ENCODE measurements at regions not wholly inside any gene's neighbourhood (a gene's known extent, or its start where the extent isn't known, plus 50 kb on each side); places are given as distances from the start of the nearest gene placed in this dataset.

DNA sequence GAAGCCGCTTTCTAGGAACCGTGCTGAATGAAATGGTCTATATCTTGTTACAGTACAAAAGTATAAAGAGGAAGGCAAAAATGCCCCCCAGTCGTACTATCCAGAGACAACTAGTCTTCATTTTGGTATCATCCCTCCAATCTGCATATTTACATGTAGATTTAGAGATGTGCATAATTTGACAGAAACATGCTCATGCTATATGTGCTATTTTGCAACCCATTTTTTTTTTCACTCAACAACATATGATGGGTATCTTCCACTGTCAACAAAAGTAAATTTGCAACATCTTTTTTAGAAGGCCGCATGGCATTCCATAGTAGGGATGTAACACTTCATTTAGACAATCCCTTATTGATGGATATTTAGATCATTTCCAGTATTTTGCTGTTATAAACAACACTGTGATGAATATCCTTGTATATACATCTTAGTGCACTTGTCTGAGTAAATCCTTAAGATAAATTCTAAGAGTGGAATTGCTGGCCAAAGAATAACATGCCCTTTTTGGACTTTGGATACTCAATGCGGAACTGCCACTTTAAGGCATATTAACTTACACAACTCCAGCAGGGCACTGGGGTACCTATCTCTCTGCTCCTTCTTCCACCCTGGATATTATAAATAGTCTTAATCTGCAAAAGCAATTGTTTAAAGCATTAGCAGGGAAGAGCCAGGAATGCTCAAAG lies 71.1 kb upstream of the SH3PXD2B start:
- TF ChIP-seq, protein P1, sequence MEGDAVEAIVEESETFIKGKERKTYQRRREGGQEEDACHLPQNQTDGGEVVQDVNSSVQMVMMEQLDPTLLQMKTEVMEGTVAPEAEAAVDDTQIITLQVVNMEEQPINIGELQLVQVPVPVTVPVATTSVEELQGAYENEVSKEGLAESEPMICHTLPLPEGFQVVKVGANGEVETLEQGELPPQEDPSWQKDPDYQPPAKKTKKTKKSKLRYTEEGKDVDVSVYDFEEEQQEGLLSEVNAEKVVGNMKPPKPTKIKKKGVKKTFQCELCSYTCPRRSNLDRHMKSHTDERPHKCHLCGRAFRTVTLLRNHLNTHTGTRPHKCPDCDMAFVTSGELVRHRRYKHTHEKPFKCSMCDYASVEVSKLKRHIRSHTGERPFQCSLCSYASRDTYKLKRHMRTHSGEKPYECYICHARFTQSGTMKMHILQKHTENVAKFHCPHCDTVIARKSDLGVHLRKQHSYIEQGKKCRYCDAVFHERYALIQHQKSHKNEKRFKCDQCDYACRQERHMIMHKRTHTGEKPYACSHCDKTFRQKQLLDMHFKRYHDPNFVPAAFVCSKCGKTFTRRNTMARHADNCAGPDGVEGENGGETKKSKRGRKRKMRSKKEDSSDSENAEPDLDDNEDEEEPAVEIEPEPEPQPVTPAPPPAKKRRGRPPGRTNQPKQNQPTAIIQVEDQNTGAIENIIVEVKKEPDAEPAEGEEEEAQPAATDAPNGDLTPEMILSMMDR (IDR thresholded peaks at IDR 0.05; ENCODE audit: low read depth, low read length, missing control alignments): no peak
- H3K4me3 ChIP-seq (replicated peaks; ENCODE audit: low read depth, low read length): no peak overlapping the region
- DNase-seq (ENCODE audit: extremely low read depth, low read depth): no peak

DNA sequence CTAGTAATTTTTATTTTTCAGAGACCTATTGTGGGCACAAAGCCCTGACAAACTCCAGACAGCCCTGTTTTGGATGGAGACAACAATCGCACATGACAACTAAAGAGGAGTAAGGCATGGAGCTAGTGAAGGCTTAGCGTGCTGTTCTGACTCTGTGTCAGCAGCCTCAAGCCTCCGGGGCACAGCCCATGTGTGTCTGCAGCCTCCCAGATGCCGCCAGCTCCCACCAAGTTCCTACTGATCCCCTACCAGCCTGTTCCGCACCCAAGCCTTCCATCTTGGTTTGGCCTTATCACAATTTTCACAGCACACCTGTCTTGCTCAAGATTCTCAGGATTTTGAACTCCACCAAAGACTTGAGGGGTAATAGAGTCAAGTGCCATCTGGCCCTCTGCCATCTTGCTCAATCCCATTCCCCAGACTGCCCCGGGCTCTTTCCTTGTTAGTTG lies 70.3 kb upstream of the SH3PXD2B start:
- no peak overlapping the region for H3K4me3 ChIP-seq (replicated peaks; ENCODE audit: low read depth, low read length)
- TF ChIP-seq, protein P1 (IDR thresholded peaks at IDR 0.05; ENCODE audit: low read depth, low read length, missing control alignments): no peak
- DNase-seq (ENCODE audit: extremely low read depth, low read depth): no peak

DNA sequence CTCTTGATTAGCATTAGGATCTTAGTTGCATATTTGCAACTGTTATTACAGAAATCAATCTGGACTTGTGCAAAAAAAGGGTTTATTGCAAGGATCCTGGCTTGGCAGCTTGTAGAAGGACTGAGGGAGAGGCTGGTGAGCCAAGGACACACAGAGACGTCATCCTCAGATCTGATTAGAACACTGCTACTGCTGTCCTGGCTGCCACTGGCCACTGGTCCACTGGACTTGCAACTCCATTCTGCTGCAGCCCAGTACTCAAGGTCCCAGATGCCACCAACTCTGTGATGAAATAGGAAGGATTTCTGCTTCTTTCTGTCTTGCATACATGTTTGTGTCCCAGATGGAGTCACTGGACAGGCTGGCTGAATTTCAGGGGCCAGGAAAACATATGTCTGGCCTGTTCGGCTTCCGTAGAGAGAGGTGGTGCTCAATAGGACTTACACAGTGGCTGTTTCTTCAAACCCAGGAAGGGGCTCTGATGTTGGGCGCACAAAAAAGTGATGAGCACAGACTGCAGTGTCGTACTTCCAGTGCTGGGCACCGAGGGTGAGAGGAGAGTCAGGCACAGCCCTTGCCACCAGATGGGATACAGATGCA lies 68.9 kb upstream of the SH3PXD2B start:
- H3K4me3 ChIP-seq (replicated peaks; ENCODE audit: low read depth, low read length): no peak overlapping the region
- TF ChIP-seq, protein P1 (IDR thresholded peaks at IDR 0.05; ENCODE audit: low read depth, low read length, missing control alignments): no peak
- DNase-seq (ENCODE audit: extremely low read depth, low read depth): no peak

DNA sequence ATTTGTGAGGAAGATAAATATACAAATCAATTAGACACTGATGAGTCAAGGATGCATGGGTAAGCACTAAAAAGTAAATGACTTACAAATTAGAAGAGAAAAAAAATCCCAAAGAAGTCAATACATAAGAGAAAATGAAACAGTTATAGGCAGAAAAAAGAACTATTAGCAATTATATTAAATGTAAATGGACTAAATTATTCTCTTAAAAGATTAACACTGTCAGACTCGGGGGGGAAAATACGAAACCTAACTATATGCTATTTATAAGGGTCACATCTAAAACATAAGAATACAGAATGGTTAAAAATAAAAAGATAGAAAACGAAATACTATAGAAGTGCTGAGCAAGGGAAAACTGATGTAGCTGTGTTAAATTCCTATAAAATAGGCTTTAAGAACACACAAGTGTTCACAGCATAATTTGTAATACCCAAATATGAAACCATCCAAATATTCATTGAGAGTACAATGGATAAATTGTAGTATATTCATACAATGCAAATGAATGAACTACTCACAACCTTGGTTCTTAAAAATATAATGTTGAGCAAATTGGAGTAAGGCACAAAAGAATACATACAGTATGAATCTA lies 67.1 kb upstream of the SH3PXD2B start:
- DNase-seq (ENCODE audit: extremely low read depth, low read depth): no peak
- TF ChIP-seq, protein P1 (IDR thresholded peaks at IDR 0.05; ENCODE audit: low read depth, low read length, missing control alignments): no peak
- H3K4me3 ChIP-seq (replicated peaks; ENCODE audit: low read depth, low read length): no peak overlapping the region

DNA sequence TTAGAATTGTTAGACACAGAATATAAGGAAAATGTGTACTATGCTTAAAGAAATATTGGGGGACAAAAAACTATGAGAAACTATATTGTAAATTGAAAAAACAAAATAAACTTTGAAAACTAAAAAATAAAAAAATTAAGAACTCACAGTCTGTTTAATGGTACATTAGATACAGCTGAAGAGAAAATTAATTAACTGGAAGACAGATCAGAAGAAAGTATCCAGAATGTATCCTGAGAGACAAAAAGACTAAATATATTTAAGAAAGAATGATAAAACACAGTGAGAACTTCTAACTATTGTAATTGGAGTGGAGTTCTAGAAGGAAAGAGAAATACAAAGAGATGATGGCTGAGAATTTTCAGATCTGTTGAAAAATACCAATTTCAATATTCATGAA lies 57.6 kb upstream of the SH3PXD2B start:
- TF ChIP-seq, protein P1 (IDR thresholded peaks at IDR 0.05; ENCODE audit: low read depth, low read length, missing control alignments): no peak

DNA sequence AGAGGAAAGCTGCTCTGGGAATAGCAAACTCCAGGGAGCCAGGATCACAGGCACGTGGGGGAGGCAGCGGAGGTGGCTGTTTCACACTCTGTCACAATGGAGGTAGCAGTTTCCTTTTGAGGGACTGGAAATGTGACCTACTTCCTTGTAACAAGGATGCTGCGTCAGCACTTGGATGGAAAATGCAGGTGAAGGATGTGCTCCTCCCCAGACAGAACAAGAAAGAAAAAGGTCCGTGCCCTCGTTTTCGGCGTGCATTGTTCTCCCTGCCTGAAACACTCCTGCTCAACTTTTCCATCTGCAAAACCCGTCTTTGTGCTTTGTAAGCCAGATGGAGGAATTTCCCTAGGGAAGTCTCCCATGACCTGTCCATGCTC lies 55.1 kb upstream of the SH3PXD2B start:
- no peak for DNase-seq (ENCODE audit: extremely low read depth, low read depth)
- H3K4me3 ChIP-seq (replicated peaks; ENCODE audit: low read depth, low read length): no peak overlapping the region
- TF ChIP-seq, protein P1 (IDR thresholded peaks at IDR 0.05; ENCODE audit: low read depth, low read length, missing control alignments): no peak

More for the DNA sequence above, 57.6 kb upstream of the SH3PXD2B start:
- H3K4me3 ChIP-seq (replicated peaks; ENCODE audit: low read depth, low read length): no peak overlapping the region
- DNase-seq (ENCODE audit: extremely low read depth, low read depth): no peak

Measured in HFF-Myc (cell line).